SU-DHL-6 (cell line): ENCODE measurements at regions not wholly inside any gene's neighbourhood (a gene's known extent, or its start where the extent isn't known, plus 50 kb on each side); places are given as distances from the start of the nearest gene placed in this dataset.

ENCODE experiments used
- EZH2phosphoT487 ChIP-seq: fragments of 200-600 bp; sonication (generic), shearing (Covaris generic); conservative IDR thresholded peaks from 2 replicates; pipeline ENCODE4 v1.6.1; 2018; ENCODE audit warnings: mild to moderate bottlenecking, antibody characterized with exemption, low read length, moderate library complexity, mixed read lengths
- TF ChIP-seq, protein P1 (sequence below): fragments of 200-600 bp; sonication (generic); IDR thresholded peaks from one replicate; pipeline ENCODE4 v1.5.1; 2017; ENCODE audit warnings: antibody characterized with exemption, mild to moderate bottlenecking, low read length, moderate library complexity; ENCODE audit not compliant: insufficient read depth, poor library complexity, severe bottlenecking

DNA sequence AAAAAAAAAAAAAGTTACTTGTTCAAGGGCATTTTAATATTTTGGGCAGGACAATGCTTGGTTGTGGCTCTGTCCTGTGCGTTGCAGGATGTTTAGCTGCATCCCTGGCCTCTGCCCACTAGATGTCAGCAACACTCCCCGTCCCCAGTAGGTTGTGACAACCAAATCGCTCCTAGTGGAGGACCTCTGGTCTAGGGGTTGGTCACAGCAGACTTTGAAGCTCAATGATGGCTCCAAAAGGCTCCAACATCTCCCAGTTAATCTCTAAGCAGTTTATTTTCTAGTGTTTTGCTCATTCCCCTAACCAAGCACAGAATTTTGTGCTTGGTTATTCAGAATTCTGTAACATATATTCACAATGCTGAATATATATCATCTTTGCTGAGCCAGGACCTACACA, 67.0 kb downstream of the CHRNA1 start:
- TF ChIP-seq, protein P1, sequence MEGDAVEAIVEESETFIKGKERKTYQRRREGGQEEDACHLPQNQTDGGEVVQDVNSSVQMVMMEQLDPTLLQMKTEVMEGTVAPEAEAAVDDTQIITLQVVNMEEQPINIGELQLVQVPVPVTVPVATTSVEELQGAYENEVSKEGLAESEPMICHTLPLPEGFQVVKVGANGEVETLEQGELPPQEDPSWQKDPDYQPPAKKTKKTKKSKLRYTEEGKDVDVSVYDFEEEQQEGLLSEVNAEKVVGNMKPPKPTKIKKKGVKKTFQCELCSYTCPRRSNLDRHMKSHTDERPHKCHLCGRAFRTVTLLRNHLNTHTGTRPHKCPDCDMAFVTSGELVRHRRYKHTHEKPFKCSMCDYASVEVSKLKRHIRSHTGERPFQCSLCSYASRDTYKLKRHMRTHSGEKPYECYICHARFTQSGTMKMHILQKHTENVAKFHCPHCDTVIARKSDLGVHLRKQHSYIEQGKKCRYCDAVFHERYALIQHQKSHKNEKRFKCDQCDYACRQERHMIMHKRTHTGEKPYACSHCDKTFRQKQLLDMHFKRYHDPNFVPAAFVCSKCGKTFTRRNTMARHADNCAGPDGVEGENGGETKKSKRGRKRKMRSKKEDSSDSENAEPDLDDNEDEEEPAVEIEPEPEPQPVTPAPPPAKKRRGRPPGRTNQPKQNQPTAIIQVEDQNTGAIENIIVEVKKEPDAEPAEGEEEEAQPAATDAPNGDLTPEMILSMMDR, result peak; percentile 85
- TF ChIP-seq EZH2phosphoT487, result no peak
